Stimulated activated effector memory CD8-positive, alpha-beta T cell treated with anti-CD3 and anti-CD28 coated beads, Interleukin-12 subunit alpha, Interleukin-12 subunit beta, amount 100 ng/mL, for 72 hours (primary cell): ENCODE measurements at regions not wholly inside any gene's neighbourhood (a gene's known extent, or its start where the extent isn't known, plus 50 kb on each side); places are given as distances from the start of the nearest gene placed in this dataset.
A peak's percentile ranks its signal among the peaks of the same experiment; 100 is the strongest.

ENCODE experiments used
- ATAC-seq: fragments of 150-1000 bp; cut with Tn5 transposase; 2 replicates; pipeline ENCODE4 v1.10.0; 2021
- DNase-seq, 2 donors: peaks; one replicate each; pipeline ENCODE4 v3.0.0; 2021 to 2022; ENCODE audit warnings: low spot score in 2 of 2
- H3K27ac Mint-ChIP-seq: one replicate; pipeline ENCODE4 v1.8.0; 2022; ENCODE audit warnings: mild to moderate bottlenecking, mixed read lengths
- H3K36me3 Mint-ChIP-seq: one replicate; pipeline ENCODE4 v1.8.0; 2022; ENCODE audit warnings: mild to moderate bottlenecking, mixed read lengths
- H3K4me1 Mint-ChIP-seq: one replicate; pipeline ENCODE4 v1.8.0; 2022; ENCODE audit warnings: mixed read lengths
- H3K4me3 Mint-ChIP-seq: one replicate; pipeline ENCODE4 v1.8.0; 2022; ENCODE audit warnings: mild to moderate bottlenecking, mixed read lengths
- H3K9me3 Mint-ChIP-seq: one replicate; pipeline ENCODE4 v1.8.0; 2022; ENCODE audit warnings: mixed read lengths

GRCh38 chr22:22142661-22143060 is 101.9 kb upstream of the VPREB1 start:
- Mint-ChIP-seq H3K27ac (no peak overlapping the region), H3K4me1 (no peaks in the 10 kb centered on the region), H3K4me3 (no peak overlapping the region), H3K36me3 (no peaks in the 10 kb centered on the region), H3K9me3 (no peaks in the 10 kb centered on the region)
- DNase-seq: no peak
- ATAC-seq: no peak

DNA sequence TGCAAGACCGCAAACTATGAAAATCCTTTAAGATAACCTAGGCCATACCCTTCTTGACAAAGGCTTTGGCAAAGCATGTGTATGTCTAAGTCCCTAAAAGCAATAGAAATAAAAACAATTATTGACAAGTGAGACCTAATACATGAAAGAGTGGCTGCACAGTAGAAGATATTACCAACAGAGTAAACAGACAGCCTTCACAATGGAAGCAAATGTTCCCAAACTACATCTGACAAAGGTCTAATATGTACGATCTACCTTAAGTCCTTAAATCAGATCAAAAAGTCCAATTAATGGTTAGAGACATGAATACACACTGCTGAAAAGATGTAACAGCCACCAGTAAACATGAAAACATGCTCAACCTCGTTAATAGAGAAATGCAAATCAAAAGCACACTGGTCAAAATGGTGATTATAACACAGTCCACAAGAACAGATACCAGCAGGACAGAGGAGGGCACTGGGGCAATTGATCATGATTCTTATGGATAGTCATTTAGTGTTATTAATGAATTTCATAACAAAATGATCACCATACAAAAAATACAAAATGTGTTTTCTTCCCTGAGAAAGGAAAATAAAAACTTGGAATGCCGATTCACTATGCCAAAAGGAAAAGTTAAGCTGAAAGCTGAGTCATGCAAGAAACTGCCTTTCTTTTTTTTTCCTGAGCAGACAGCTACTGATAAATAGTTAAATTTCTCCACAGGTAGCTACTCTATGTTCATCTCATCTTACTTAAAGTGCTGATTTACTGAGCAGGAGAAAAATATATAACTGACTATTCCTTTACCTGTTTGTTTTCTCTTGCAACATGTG is 102.6 kb upstream of the VPREB1 start:
- H3K9me3 Mint-ChIP-seq: no peaks in the 10 kb centered on the region
- no peaks in the 10 kb centered on the region for H3K4me1 Mint-ChIP-seq
- ATAC-seq (no peak), DNase-seq (no peak)
- no peak overlapping the region for H3K27ac Mint-ChIP-seq
- no peak overlapping the region for H3K4me3 Mint-ChIP-seq
- H3K36me3 Mint-ChIP-seq: no peaks in the 10 kb centered on the region

DNA sequence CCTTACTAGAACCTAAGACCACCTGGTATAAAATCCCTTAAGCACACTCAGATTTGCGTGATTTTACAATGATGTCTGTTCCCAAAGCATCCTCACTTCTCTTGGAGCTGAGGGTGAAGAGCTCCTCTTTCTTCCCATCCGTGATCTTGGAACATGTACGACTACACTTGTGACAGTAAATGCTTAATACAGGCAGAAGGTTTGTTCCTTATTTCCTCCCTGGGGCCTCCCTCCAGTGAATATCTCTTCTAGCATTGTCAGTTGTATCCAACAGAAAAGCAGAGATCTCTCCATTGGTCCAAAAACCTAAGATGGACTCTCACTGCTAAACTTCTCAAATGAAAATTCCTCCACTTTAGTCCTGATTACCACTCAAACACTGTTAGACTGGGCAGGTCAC is 103.6 kb upstream of the VPREB1 start:
- DNase-seq (no peak), ATAC-seq (no peak)
- H3K4me1 Mint-ChIP-seq: no peaks in the 10 kb centered on the region
- no peaks in the 10 kb centered on the region for H3K9me3 Mint-ChIP-seq
- H3K36me3 Mint-ChIP-seq: no peaks in the 10 kb centered on the region
- no peak overlapping the region for H3K4me3 Mint-ChIP-seq
- no peak overlapping the region for H3K27ac Mint-ChIP-seq

GRCh38 chr22:22139364-22139763 is 105.2 kb upstream of the VPREB1 start:
- Mint-ChIP-seq H3K4me1 (no peaks in the 10 kb centered on the region), H3K4me3 (no peak overlapping the region), H3K27ac (no peak overlapping the region), H3K9me3 (no peaks in the 10 kb centered on the region), H3K36me3 (no peaks in the 10 kb centered on the region)
- ATAC-seq (no peak), DNase-seq (no peak)

- H3K36me3 Mint-ChIP-seq: no peaks in the 10 kb centered on the region
- H3K4me1 Mint-ChIP-seq: no peaks in the 10 kb centered on the region
- no peak overlapping the region for H3K27ac Mint-ChIP-seq
- DNase-seq (no peak), ATAC-seq (no peak)
- H3K4me3 Mint-ChIP-seq: no peak overlapping the region
- H3K9me3 Mint-ChIP-seq: no peaks in the 10 kb centered on the region
Measured at GRCh38 chr22:22138915-22139314, 105.7 kb upstream of the VPREB1 start.

DNA sequence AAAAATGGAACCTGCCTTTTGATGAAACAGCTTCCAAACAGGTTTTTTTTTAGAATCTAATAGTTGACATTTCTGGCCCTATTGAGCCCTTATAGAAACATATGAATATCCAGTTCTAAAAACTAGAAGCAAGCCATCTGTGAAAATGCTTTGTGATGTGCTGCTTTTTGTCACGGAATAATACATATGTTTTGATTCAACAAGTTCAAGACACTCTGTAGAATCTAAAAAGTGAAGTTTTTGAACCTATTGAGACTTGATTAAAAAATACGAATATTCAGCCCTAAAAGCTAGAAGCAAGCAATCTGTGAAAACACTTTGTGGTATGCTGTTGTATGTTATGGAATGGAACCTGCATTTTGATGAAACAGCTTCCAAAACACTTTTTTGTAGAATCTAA is 106.7 kb upstream of the VPREB1 start:
- no peak for ATAC-seq
- Mint-ChIP-seq H3K9me3 (no peaks in the 10 kb centered on the region), H3K4me1 (no peaks in the 10 kb centered on the region), H3K27ac (no peak overlapping the region), H3K4me3 (no peak overlapping the region), H3K36me3 (no peaks in the 10 kb centered on the region)
- no peak for DNase-seq

- H3K27ac Mint-ChIP-seq: no peak overlapping the region
- no peaks in the 10 kb centered on the region for H3K36me3 Mint-ChIP-seq
- H3K9me3 Mint-ChIP-seq: no peaks in the 10 kb centered on the region
- H3K4me3 Mint-ChIP-seq: no peak overlapping the region
- ATAC-seq (no peak), DNase-seq (no peak)
- H3K4me1 Mint-ChIP-seq: peaks cover 8% of the 10 kb centered on the region
Measured at GRCh38 chr22:22133910-22134309, 110.7 kb upstream of the VPREB1 start.

DNA sequence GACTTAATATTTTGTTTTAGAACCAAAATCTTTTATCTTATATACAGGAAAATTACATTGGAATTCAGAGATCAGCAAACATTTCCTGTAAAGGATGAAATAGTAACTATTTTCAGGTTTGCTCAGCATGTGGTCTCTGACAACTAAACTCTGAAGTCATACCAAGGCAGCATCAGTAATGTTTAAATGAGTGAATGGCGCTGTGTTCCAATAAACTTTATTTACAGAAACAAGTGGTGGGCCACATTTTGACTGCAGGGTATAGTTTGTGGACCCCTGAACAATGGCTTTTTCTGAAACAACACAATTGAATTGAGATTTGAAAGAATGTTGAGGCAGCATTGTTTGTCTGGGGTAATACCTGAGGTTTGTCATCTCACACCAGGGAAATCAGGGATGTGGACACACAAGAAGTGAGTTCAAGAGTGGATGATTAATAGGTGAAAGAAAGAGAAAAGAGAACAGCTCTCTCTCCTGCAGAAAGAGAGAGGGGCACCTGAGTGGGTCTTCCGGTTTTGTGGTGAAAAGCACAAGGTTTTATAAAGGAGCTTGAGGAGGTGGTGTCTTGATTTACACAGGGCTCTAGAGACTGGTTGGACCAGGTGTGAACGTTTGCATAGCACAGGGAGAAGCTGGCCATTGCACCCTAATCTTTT is 113.5 kb upstream of the VPREB1 start:
- ATAC-seq: peak; percentile 53
- Mint-ChIP-seq H3K27ac (no peak overlapping the region), H3K4me3 (no peak overlapping the region), H3K9me3 (no peaks in the 10 kb centered on the region), H3K36me3 (no peaks in the 10 kb centered on the region), H3K4me1 (peaks cover 8% of the 10 kb centered on the region)
- DNase-seq: no peak

DNA sequence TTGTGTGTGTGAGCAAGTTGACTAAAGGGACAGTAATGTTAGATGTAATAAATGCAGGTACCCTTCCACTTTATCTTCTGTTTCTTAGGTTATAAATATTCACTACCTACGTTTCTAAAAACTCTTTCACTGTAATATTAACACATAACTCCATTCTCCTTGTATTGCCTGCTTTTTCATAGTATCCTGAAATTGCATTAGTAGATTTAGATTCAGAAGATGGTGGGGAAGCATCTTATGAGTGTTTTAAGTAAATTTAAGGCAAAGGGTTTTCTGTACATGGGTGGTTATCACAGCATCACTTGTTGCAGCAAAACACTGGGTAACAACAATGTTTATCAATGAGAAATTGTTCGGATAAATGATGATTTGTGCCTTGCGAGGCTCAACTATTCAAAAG is 115.2 kb upstream of the VPREB1 start:
- ATAC-seq (no peak), DNase-seq (no peak)
- peaks cover 8% of the 10 kb centered on the region for H3K4me1 Mint-ChIP-seq
- no peaks in the 10 kb centered on the region for H3K9me3 Mint-ChIP-seq
- H3K4me3 Mint-ChIP-seq: no peak overlapping the region
- H3K36me3 Mint-ChIP-seq: no peaks in the 10 kb centered on the region
- H3K27ac Mint-ChIP-seq: no peak overlapping the region

DNA sequence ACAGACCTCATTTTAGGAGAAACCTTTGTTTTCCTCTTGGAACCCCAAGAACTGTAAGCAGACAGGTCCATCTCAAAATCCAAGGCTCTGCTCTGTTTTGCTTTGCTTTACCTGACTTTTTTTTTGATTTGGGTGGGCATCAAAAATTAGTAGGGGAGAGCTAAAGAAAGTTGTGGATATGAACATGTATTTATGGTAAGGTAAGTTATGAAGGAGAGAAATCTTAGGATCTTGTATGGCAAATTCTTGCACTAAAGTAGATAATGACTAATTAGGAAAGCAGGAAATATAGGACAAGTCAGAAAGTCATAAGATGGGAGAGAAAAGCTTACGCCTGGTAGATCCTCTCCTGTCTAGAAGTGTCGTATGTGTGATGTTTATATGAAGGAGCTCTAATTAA is 116.1 kb upstream of the VPREB1 start:
- peaks cover 2% of the 10 kb centered on the region for H3K36me3 Mint-ChIP-seq
- H3K4me3 Mint-ChIP-seq: no peak overlapping the region
- ATAC-seq (no peak), DNase-seq (no peak)
- no peak overlapping the region for H3K27ac Mint-ChIP-seq
- H3K9me3 Mint-ChIP-seq: no peaks in the 10 kb centered on the region
- H3K4me1 Mint-ChIP-seq: peaks cover 8% of the 10 kb centered on the region

DNA sequence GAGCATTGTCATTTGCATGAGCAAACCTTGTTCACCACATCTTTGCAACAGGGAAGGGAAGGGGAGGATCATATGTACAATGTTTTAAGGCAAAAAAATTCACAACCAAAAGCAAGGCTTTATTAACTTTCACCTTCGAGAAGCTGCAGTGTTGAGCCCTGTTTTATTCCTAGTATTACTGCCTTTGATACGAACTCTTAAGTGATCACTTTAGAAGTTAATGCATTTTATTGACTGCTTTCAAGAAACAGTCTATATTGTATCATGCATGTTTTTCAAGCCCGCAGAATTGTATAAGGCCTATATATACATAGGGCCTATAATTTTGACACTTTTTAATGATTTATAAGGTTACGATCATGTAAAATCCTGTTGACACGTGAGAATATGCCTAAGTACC is 117.5 kb upstream of the VPREB1 start:
- H3K27ac Mint-ChIP-seq: no peak overlapping the region
- no peak for ATAC-seq
- H3K36me3 Mint-ChIP-seq: peaks cover 9% of the 10 kb centered on the region
- no peak for DNase-seq
- peaks cover 8% of the 10 kb centered on the region for H3K4me1 Mint-ChIP-seq
- no peaks in the 10 kb centered on the region for H3K9me3 Mint-ChIP-seq
- H3K4me3 Mint-ChIP-seq: no peak overlapping the region

DNA sequence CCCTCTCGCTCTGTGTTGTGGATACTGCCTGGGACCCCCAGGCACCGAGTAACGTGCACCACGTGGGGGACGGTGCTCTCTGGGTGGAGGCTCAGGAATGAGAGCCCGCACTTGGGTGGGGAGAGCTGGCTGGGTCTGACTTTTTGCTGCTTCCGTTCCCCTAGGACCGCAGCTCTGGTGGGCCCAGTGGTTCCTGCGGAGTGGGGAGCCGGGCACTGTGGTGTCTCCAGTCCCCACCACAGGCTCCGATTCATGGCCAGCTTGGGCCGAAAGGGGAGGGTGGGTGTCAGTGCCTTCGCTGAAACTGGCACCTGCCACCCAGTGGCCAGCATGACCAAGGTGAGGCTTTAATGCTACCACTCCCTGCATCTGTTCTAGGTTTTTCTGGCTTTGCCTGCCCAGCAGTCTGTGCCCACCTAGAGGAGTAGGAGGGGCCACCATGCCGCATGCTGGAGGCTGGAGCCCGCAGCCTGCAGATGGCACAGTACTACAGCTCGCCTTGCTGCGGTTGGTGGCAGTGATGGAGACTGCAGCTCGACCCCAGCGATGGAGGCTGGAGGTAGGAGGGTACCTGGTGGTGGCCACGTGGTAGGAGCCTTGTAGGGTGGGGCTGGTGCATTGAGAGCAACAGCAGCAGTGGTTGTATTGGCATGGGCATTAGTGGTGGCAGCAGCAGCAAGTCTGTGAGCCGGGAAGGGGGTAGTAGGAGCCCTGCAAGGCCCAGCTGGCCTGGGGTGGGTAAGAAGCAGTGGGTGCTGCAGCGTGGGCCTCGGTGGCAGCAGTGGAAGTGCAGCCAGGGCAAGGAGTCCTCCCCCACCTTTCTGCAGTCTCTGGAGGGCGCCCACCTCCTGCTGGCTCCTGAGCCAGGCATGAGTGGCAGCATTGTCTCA is 118.8 kb upstream of the VPREB1 start:
- ATAC-seq (no peak), DNase-seq (no peak)
- Mint-ChIP-seq H3K27ac (no peak overlapping the region), H3K4me1 (peaks cover under 1% of the 10 kb centered on the region), H3K9me3 (no peaks in the 10 kb centered on the region), H3K36me3 (peaks cover 9% of the 10 kb centered on the region), H3K4me3 (no peak overlapping the region)

DNA sequence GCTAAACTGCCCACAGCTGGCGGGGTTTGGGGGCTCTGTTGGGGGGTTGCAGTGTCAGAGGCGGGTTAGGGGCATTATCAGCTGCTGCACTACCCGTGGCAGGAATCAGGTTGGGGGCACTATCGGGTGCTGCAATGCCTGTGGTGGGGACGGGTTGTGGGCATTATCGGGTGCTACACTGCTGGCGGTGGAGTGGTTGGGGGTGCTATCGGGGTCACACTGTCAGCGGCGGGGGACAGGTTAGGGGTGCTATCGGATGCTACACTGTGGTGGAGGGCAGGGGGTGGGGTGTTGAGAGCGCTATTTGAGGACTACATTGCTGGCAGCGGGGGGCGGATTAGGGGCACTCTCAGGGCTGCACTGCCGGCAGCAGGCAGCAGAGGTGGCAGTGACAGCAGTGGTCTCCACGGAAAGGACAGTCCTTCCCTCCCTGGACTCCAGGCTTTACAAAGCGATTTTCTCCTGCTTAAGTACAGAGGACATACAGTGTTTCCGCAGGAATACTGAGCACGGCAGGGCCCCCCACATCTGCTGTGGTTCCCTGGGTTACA is 119.5 kb upstream of the VPREB1 start:
- Mint-ChIP-seq H3K9me3 (no peaks in the 10 kb centered on the region), H3K27ac (no peak overlapping the region), H3K36me3 (peaks cover 9% of the 10 kb centered on the region), H3K4me1 (no peaks in the 10 kb centered on the region), H3K4me3 (no peak overlapping the region)
- DNase-seq: no peak
- no peak for ATAC-seq

- Mint-ChIP-seq H3K27ac (no peak overlapping the region), H3K4me1 (no peaks in the 10 kb centered on the region)
- DNase-seq: no peak
Measured at GRCh38 chr22:22124374-22124773, 120.2 kb upstream of the VPREB1 start.

DNA sequence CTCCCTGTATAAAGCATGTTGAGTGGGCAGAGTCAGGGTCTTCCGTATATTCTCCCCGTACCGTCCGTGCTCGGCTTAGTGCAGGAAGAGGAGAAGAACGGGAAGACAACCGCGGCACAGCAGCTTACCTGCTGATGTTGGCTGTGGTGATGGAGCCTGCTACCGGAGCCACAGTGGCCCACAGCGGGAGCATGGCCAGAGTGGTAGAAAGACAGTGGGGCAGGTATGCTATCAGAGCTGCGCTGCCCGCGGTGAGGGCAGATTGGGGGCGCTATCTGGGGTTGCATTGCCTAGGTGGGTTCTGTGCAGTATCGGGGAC is 120.7 kb upstream of the VPREB1 start:
- no peaks in the 10 kb centered on the region for H3K4me1 Mint-ChIP-seq
- no peak overlapping the region for H3K27ac Mint-ChIP-seq
- ATAC-seq (no peak), DNase-seq (no peak)
- peaks cover 9% of the 10 kb centered on the region for H3K36me3 Mint-ChIP-seq
- H3K9me3 Mint-ChIP-seq: no peaks in the 10 kb centered on the region
- H3K4me3 Mint-ChIP-seq: no peak overlapping the region

More at GRCh38 chr22:22124374-22124773, 120.2 kb upstream of the VPREB1 start:
- Mint-ChIP-seq H3K4me3 (no peak overlapping the region), H3K36me3 (peaks cover 9% of the 10 kb centered on the region), H3K9me3 (no peaks in the 10 kb centered on the region)
- no peak for ATAC-seq
